ENCODE measurements at regions not wholly inside any gene's neighbourhood (a gene's known extent, or its start where the extent isn't known, plus 50 kb on each side); places are given as distances from the start of the nearest gene placed in this dataset.

DNA sequence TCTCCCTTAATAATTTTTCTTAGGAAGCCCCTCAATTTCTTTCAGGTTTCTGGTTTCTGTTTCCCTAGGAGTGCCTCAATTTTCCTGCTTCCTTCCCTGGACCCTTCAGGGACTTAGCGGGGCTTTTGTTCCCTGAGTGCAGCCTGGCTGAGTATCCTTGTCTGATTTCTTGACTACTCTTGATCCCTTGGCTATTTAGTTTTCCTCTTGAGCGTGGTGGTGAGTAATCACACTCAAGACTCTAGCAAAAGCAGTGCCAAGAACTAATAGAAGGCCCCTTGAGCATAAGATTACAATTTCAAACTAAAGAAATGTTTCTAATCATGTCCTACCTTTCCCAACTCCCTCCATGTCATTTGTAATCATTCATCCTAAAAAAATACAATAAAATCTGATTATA, 94.3 kb upstream of the C3orf80 start:
- no peak for DNase-seq (ENCODE audit: low read depth)

DNA sequence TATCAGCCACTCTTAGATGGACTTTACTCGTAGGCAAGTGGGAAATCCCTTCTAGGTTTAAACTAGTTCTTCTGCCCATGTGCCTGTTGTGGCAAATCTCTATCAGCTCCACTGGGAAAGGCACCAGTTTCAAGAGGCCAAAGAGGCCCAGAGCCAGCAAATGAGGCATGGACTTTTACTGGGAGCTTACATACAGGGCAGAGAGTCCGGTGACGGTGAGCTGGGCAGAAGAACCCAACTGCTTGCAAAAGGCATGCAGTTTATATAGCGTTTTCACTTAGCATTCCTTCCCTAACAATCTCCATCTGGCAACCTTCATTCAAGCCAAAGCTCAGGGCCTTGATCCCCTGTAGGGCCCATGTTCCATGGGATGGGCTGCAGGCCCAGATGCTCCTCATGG, 93.0 kb upstream of the C3orf80 start:
- no peak for DNase-seq (ENCODE audit: low read depth)

DNA sequence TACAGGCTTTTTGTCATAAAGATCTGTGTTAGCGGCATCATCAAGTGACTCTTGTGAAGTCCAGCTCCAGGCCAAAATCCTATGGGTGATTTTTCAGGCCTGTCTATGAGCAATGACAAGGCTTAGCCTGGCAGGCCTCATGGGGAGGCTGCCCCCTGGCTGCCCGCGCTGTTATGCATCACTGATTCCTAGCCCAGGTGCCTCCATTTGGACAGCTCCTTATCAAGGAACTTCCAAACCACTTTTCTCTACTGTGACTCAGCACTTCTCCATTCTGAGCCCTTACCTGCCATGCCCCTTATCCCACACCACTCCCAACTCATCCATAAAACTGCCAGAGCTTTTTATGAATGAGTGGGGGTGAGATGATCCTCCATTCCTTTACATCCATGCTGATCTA, 91.5 kb upstream of the C3orf80 start:
- DNase-seq (ENCODE audit: low read depth): no peak

DNA sequence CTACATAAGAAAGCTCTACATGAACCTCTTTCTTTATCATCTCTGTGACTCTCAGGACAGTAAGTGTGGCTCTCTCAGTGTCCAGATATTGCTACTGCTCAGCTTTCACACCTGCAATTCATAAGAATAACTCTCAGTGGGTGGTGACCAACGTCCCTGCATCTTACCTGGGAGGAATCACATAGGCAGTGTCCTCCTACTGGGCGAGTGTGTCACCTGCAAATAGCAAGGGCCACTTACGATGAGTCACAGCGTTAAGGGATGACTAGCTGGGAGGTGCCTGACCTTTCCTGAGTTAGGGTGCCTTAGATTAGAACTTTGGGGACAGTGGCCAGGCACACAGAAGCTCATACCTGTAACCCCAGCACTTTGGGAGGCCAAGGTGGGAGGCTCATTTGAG, 90.8 kb upstream of the C3orf80 start:
- no peak for DNase-seq (ENCODE audit: low read depth)

DNA sequence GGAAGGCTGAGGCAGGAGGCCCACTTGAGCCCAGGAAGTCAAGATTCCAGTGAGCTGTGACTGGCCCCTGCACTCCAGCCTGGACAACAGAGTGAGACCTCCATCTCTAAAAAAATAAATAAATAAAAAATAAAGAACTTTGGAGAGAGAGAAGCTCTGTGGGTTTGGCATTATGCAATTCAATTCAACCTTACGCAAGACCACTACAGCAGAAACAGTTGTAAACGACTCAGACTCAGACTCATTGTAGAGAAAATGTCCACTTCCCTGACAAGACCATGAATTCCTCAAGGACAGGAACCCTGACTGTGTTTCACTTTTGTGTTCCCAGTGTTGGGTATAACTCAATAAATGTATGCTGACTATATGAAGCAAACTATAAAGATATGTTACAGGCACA, 90.3 kb upstream of the C3orf80 start:
- DNase-seq (ENCODE audit: low read depth): peak; percentile 64

DNA sequence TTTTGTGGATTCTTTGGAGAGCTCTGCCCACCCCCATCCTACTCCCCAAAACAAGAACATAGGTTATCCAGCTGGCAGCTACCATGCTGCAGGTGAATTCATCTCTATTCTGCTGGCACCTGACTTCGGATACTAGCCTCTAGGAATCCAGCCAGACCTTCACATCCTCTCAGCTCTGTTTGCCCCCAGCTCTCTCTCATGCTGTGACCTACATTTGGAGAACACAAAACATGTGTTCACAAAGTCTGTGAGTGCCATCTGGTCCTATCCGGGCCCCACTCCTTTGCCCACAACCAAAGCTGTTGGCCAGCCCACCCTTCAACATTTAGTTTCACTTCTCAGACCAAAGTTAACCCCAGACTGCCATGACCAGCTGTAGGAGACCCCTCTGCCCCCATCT, 89.4 kb upstream of the C3orf80 start:
- DNase-seq (ENCODE audit: low read depth): no peak

- DNase-seq (ENCODE audit: low read depth): no peak
Measured at GRCh38 chr3:160136421-160136820, 88.8 kb upstream of the C3orf80 start.

GRCh38 chr3:160139291-160139690, 85.9 kb upstream of the C3orf80 start:
- no peak for DNase-seq (ENCODE audit: low read depth)

DNA sequence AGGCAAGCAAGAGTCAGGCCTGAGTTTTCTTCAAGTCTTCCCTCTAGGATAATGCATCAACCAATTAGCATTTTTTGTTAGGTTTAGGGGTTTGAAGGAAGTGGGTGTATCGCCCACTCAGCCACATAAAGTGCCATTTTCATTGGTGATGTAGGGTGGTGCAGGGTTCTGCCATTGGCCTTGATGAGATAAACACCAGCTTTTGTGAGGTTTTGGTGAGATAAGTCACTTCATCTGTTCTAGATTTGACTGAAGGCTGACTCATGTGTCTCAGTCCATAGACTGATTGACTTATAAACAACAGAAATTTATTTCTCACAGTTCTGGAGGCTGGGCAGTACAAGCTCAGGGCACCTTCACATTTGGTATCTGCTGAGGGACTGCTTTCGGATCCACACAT, 84.5 kb upstream of the C3orf80 start:
- DNase-seq (ENCODE audit: low read depth): no peak

DNA sequence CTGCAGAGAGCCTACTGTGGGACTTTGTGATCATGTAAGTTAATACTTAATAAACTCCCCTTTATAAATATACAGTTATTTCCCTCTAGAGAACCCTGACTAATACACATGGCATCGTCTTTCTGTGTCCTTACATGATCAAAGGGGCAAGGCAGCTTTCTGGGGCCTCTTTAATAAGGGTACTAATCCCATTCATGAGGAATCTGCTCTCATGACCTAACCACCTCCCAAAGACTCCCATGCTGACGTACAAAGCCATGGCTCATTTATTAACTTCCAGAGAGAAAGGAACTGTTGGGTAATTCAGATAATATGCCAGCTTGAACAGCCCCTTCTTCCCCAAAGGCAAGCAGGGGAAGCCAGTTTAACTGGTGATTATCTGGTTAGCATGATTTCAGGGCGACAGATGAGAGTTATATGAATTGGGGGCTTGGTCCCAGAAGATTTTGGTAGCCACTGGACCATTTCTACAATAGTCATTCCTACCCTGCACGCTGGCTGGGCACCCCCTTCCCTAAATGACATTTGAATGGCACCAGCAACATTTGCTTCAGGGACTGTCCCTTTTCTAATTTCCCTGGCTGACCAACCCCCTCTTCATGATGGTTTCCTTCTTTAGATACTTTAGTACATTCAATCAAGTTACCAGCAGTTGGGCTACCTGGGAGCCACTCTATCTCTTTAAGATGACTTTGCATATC, 83.6 kb upstream of the C3orf80 start:
- DNase-seq (ENCODE audit: low read depth): no peak

DNA sequence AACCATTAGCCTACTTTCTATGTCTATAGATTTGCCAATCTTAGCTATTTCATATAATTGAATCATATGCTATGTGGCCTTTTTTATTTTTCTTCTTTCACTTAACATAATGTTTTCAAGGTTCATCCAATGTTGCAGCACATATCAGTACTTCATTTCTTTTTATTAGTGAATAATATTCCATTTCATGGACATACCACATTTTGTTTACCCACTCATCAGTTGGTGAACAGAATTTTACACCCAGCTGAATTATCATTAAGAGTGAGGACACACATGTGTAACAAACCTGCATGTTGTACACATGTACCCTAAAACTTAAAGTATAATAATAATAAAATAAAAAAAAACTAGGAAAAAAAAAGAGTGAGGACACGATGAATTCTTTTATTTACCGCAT, 81.7 kb upstream of the C3orf80 start:
- DNase-seq (ENCODE audit: low read depth): no peak

GRCh38 chr3:160150066-160150465, 75.2 kb upstream of the C3orf80 start:
- DNase-seq (ENCODE audit: low read depth): no peak

- peak; percentile 32 for DNase-seq (ENCODE audit: low read depth)
Measured at GRCh38 chr3:160150525-160150924, 74.7 kb upstream of the C3orf80 start.

DNA sequence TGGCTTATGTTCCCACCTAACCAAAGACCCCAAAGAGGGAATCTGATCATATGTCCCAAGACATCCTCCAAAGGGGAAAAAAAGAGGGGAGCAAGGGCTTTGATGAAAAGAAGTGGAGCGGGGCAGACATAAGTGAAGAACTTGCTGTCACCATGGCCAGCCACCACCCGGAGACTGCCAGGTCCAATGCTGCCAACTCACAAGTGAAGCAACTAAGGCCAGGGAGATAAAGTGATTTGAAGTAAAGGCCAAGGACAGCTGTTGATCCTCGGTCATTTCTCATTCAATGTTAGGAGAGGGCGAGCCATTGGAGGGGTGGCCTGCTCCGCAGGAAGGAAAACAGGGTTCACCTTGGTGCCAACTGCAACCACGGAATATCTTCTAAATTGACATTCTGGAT, 72.6 kb upstream of the C3orf80 start:
- no peak for DNase-seq (ENCODE audit: low read depth)

- no peak for DNase-seq (ENCODE audit: low read depth)
Measured at GRCh38 chr3:160154033-160154432, 71.2 kb upstream of the C3orf80 start.

GRCh38 chr3:160154596-160154995, 70.6 kb upstream of the C3orf80 start:
- DNase-seq (ENCODE audit: low read depth): no peak

DNA sequence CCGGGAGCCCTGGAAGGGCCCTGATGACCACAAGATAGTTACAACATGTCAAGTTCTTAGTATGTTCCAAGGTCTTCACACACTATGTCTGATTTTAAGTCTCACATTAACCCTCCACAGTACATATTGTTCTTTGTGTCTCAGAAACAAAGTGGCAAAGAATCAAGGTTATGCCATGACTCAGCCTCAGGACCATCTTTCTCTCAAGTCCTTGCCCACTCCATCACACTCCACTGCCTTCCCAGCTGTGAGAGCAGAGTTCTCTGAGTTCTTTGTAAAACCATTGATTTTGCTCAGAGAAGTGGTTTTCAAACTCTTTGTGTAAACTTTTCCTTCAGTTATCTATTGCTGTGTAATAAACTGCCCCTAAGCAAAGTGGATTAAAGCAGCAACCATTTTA, 67.9 kb upstream of the C3orf80 start:
- DNase-seq (ENCODE audit: low read depth): no peak

DNA sequence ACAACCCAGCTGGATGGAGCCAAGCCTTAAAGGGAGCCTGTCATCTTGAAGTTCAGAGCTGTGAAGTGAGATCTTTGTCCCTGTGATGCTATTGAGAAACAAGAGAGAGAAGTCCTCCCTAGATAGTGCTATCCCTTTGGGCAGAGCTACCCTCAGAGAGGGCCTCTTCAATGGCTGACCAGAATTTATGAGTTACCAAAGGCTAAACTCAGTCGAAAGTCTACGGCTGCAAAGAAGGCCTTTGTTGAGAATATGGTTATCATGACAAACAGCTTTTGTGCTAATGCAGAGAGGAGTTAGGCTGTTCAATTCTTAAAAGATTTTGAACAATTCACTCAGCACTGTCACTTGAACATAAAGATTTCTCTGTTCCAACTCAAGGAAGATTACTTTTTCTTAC, 65.9 kb upstream of the C3orf80 start:
- DNase-seq (ENCODE audit: low read depth): no peak

DNA sequence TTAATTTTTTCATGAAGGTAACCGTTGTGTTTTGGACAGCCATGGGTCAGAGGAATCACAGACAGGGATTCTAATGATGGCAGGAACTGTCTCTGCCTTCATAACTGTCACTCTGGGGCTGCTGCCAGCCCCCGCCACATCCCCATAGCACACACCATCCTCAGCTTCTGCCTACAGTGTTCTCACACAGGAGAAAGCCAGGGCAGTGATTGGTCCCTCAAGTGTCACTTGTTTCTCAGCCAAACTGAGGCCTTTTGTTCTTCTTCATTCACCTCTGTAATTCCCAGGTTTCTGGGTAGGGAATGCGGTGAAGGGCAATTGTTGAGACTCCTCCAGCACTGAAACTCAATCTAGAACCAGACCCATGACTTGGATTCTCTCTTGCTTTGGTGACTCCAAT, 65.4 kb upstream of the C3orf80 start:
- DNase-seq (ENCODE audit: low read depth): no peak

GRCh38 chr3:160161921-160162320, 63.3 kb upstream of the C3orf80 start:
- no peak for DNase-seq (ENCODE audit: low read depth)

DNA sequence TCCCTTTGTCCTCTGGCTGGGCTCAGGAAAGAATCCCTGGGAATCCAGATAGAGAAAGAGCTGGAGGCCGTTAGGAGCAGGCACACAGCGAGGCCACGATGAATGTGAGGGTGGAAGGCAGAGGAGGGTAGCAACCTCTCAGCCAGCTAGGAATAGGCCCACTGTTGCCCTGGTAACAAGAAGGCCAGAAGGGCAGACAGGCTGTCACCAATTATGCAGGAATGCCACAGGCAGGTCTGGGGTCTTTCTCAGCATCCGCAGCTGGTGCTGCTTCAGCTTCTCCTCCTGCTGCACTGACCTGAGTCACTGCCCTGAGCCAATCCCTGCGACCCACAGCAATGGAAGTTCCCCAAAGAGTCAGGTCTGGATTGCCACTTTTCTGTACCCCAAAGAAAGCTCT, 62.8 kb upstream of the C3orf80 start:
- no peak for DNase-seq (ENCODE audit: low read depth)

- DNase-seq (ENCODE audit: low read depth): no peak
Measured at GRCh38 chr3:160163229-160163878, 61.9 kb upstream of the C3orf80 start.

DNA sequence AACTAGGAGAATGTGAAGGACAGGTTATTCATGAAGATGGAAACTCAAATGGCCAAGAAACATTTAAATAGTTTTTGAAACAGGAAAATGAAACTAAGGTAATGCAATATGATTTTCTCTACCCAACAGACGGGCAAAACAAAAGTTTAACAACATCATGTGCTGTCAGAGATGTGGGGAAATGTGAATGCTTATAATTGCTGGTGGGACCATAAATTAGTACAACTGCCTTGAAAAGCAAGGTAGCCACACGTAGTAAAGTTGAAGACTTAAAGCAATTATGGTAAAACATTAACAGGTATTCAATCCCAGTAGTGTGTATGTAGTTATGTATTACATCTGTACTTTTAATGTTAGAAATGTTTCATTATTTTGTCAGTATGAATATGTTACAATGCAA, 57.0 kb upstream of the C3orf80 start:
- no peak for DNase-seq (ENCODE audit: low read depth)

Measured in GM04504 (cell line).